GM19043 (cell line): ENCODE measurements at regions not wholly inside any gene's neighbourhood (a gene's known extent, or its start where the extent isn't known, plus 50 kb on each side); places are given as distances from the start of the nearest gene placed in this dataset.

ENCODE experiments used
- ATAC-seq: cut with Tn5 transposase; IDR thresholded peaks from one replicate; pipeline ENCODE4 v1.9.1; 2021; ENCODE audit warnings: low read depth; ENCODE audit not compliant: unreplicated experiment

- no peak for ATAC-seq
Measured at GRCh38 chr2:228268301-228268700, 86.8 kb upstream of the SPHKAP start.

DNA sequence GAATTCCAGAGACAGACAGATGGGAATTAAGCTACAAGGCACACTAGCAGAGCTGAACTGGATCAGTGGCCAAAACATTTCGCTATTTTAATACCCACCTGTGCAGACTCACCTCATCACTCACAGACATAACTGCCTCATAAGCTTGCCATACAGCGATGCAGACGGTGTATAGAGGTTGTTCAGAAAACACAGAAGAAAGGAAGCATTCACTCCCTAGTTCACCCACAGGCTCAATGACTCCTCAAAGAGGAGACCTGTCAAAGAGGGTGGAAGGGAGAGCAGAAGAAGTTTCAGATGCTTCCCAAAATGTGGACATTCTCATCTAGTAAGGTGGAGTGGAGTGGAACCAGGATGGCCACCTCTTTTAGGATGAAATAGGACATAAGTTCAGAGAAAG, 81.7 kb upstream of the SPHKAP start:
- ATAC-seq = no peak

DNA sequence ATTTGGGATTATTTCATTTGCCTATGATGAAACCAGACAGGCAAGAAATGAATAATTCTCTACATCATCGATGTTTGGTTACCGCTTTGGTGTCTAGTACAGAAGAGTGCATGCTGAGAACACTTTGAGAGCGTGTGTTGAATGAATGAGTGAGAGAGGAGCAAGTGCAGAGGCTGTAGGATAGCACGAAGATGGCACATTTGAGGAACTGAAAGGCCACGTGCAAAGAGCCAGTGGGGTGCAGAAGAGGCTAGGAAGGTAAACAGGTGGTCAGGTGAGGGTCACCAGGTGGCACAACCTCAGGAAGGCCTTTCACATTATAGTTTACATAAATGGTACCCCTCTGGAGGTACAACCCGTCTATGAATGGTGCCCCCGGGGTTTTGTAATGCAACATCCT, 80.1 kb upstream of the SPHKAP start:
- no peak for ATAC-seq

GRCh38 chr2:228257379-228257778, 75.9 kb upstream of the SPHKAP start:
- no peak for ATAC-seq

GRCh38 chr2:228253752-228254151, 72.3 kb upstream of the SPHKAP start:
- ATAC-seq = no peak

DNA sequence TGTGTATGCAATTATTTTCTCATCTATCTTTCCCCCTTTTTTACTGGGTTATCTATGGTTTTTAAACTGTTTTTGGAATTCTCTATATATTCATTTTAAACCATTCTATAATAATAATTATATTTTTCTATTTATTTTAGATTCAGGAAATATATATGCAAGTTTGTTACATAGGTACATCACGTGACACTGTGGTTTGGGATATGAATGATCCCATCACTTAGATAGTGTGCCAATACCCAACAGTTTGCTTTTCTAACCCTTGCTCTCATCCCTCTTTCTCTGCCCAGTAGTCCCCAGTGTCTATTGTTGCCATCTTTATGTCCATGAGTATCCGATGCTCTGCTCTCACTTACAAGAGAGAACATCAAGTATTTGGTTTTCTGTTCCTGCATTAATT, 65.8 kb upstream of the SPHKAP start:
- ATAC-seq = no peak

DNA sequence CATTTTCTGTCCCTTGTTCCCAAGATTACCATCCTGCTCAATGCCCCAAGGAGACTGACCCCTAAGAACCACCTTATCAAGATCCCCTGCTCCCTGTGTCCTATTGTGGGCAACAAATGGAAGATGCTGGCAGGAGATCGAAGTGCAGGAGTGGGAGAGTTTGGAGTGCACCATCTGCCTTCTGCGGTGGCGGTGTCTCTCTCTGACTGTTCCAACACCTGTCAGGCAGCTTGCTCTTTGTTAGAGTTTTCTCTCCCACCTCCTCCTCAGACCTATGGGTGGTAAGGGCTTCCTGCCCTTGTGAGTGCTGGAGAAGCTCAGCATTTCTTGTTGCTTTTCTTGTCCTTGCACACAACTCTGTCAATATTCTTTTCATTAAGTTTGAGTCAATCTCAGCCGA, 64.1 kb upstream of the SPHKAP start:
- no peak for ATAC-seq

DNA sequence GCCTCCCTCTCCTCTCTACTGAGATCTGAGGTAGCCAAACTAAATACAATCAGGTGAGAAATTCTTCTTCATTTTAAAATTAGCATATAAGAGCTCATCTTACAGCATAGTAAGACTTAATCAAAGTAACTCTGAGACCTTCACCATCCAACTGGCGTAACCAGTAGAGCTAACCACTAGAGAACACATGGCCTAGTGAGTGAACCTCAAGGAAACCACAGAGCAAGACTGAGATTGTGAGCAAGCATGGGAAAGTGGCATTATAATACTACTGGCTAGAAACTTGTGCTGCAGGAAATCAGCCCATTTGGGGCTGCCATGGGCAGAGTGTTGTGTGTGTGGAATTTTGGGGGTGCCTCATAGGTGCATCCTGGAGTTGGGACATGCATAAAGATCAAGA, 61.1 kb upstream of the SPHKAP start:
- ATAC-seq = no peak

DNA sequence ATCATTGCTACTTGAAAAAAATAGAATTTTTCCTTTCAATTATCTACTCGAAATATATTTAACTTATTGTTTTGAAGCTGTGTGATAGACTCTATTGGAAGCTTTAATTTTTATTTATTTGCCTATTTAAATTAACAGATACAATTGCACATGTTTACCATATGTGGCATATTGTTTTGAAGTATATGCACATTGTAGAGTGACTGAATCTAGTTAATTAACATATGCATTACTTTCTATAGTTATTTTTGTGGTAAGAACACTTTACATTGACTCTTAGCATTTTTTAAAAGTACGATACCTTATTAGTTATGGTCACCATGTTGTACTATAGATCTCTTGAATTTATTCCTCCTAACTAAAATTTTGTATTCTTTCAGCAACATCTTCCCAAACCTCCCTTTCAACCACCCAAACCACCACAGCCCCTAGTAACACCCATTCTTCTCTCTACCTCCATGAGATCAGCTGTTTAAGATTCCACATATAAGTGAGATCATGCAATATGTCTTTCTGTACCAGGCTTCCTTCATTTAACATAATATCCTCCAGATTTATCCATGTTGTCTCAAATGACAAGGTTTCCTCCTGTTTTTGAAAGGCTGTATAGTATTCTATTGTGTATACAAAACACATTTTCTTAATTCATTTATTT, 58.5 kb upstream of the SPHKAP start:
- ATAC-seq = no peak

DNA sequence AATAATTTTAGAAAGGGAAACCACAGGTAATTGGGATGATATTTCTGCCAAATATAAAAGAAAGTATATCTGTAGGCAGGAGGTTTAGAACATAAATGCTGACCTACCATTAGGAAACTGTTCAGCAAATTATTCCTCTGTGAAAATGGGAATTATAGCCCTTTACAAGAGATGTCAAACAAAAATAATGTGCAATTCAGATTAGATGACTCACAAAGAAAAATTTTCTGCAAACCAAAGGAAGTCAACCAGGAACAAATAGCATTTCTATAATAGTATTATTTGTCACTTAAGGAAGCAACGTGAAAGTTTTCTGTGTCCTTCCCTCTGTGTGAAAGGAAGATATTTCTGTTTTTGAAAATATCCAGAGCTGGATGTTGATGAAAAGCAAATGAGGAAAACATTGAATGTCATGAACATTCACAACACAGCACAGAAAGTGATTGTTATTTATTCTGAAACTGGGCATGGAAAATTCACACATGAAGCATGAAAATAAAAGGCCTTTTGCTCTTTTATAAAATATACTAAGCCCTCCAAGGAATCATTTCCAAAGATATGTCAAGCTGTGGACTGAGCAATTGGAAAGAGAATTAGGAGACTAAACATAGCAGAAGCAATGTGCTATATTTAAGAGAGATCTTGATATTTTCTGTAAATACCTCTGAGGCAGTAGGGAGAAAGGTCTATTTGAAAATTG, 57.9 kb upstream of the SPHKAP start:
- no peak for ATAC-seq
